HepG2 (cell line): ENCODE measurements at regions not wholly inside any gene's neighbourhood (a gene's known extent, or its start where the extent isn't known, plus 50 kb on each side); places are given as distances from the start of the nearest gene placed in this dataset.

Experiments used
- ATAC-seq: fragments of 200-7000 bp; cut with Tn5 transposase; 3 replicates; pipeline ENCODE4 v1.9.1; 2020; ENCODE audit warnings: mild to moderate bottlenecking, moderate library complexity
- BruUV-seq: library from RNA; stranded (reverse); fragments of 400-500 nt; replicated peaks from 2 replicates; lab custom pipeline; 2021; lab: Mats Ljungman, UMichigan
- CTCF ChIA-PET: fragments of 300-600 bp; formaldehyde crosslinking; extraction: SDS; loops from one replicate; lab custom pipeline; 2021; ENCODE audit warnings: low total read pairs, inconsistent platforms, low intra/inter-chr PET ratio; lab: Yijun Ruan, JAX
- POLR2A ChIA-PET: fragments of 350-600 bp; sonication (Branson Sonifier 250); formaldehyde crosslinking; loops from one replicate; lab custom pipeline; 2020; ENCODE audit warnings: antibody characterized with exemption, inconsistent platforms; lab: Yijun Ruan, JAX
- DNase-seq: peaks from one replicate; pipeline ENCODE4 v3.0.0-alpha.2; 2015; ENCODE audit warnings: low spot score
- FAIRE-seq: peaks from 3 replicates; lab custom pipeline; 2011; peaks lifted over from hg19 to GRCh38; lab: Jason Lieb, UNC
- H2AFZ ChIP-seq: one replicate; pipeline ENCODE4 v1.6.1; 2011; ENCODE audit warnings: low read length, inconsistent platforms
- H3K27ac ChIP-seq: fragments of 300-600 bp; 3 replicates; pipeline ENCODE4 v1.8.0; 2011; ENCODE audit warnings: mixed run types, mild to moderate bottlenecking, mixed read lengths, low read length, inconsistent platforms; ENCODE audit not compliant: insufficient read depth; ENCODE audit errors: extremely low read length
- H3K27me3 ChIP-seq, 2 experiments: fragments of 200-600 bp in 1 of 2; 2 replicates in 1 of 2; 3 replicates in 1 of 2; pipeline versions ENCODE4 v1.6.0 to v1.8.0; 2011; ENCODE audit warnings: low read length in 2 of 2, mild to moderate bottlenecking in 2 of 2, moderate library complexity in 2 of 2, inconsistent platforms in 1 of 2; ENCODE audit not compliant: insufficient read depth in 2 of 2, control insufficient read depth in 1 of 2
- H3K36me3 ChIP-seq, 2 experiments: fragments of 200-600 bp in 1 of 2; replicated peaks in 1 of 2; 2 replicates in 1 of 2; 3 replicates in 1 of 2; pipeline versions ENCODE4 v1.5.1 to v1.8.0; 2011; ENCODE audit warnings: low read length in 2 of 2, inconsistent platforms in 1 of 2; ENCODE audit not compliant: insufficient read depth in 2 of 2, control insufficient read depth in 1 of 2
- H3K4me1 ChIP-seq: 2 replicates; pipeline ENCODE4 v1.5.1; 2012; ENCODE audit warnings: low read length, inconsistent platforms; ENCODE audit not compliant: insufficient read depth
- H3K4me2 ChIP-seq: 2 replicates; pipeline ENCODE4 v1.6.0; 2011; ENCODE audit warnings: low read depth, low read length, inconsistent platforms
- H3K4me3 ChIP-seq, 3 experiments: fragments of 200-600 bp in 1 of 3; sonication (generic), shearing (Covaris generic) in 1 of 3; replicated peaks in 1 of 3; 2 replicates each; pipeline ENCODE4 v1.5.1; 2011 to 2016; ENCODE audit warnings: low read length in 3 of 3, inconsistent platforms in 2 of 3, low read depth in 2 of 3, mild to moderate bottlenecking in 2 of 3, control low read depth in 1 of 3, mixed read lengths in 1 of 3; ENCODE audit not compliant: insufficient read depth in 1 of 3
- H3K79me2 ChIP-seq: one replicate; pipeline ENCODE4 v1.6.1; 2011; ENCODE audit warnings: low read length, inconsistent platforms; ENCODE audit not compliant: insufficient read depth
- H3K9ac ChIP-seq: 2 replicates; pipeline ENCODE4 v1.6.0; 2011; ENCODE audit warnings: mild to moderate bottlenecking, low read depth, low read length, inconsistent platforms; ENCODE audit not compliant: insufficient read depth
- H3K9me3 ChIP-seq: 2 replicates; pipeline ENCODE4 v1.5.1; 2012; ENCODE audit warnings: mild to moderate bottlenecking, low read length
- H4K20me1 ChIP-seq: 2 replicates; pipeline ENCODE4 v1.6.0; 2011; ENCODE audit warnings: inconsistent platforms, mild to moderate bottlenecking, low read length, moderate library complexity; ENCODE audit not compliant: insufficient read depth
- BRD4 ChIP-seq: sonication (generic); formaldehyde crosslinking; IDR thresholded peaks from 2 replicates; pipeline ENCODE4 v1.4.0; 2020; ENCODE audit warnings: missing genetic modification reagents
- CREB1 ChIP-seq, 2 experiments: fragments of 450-650 bp in 1 of 2; IDR thresholded peaks; 2 replicates each; pipeline ENCODE4 v1.6.1; 2016 to 2017; ENCODE audit warnings: control low read depth in 1 of 2, mild to moderate bottlenecking in 1 of 2, missing compliant biosample characterization in 1 of 2, missing genetic modification characterization in 1 of 2
- GABPA ChIP-seq, 2 experiments: IDR thresholded peaks; 2 replicates each; pipeline ENCODE4 v1.6.1; 2011 to 2016; ENCODE audit warnings: low read depth in 2 of 2, low read length in 1 of 2, missing biosample characterization in 1 of 2, missing genetic modification characterization in 1 of 2
- HNRNPUL1 ChIP-seq: fragments of 200-400 bp; formaldehyde crosslinking; IDR thresholded peaks from 2 replicates; pipeline ENCODE4 v1.6.1; 2017; ENCODE audit warnings: low read depth, mild to moderate bottlenecking, low read length, moderate library complexity
- KLF13 ChIP-seq: sonication (generic); formaldehyde crosslinking; IDR thresholded peaks from 2 replicates; pipeline ENCODE4 v1.4.0; 2020; ENCODE audit warnings: mild to moderate bottlenecking, missing genetic modification reagents
- SIN3B ChIP-seq: fragments of 150-350 bp; IDR thresholded peaks from 2 replicates; pipeline ENCODE4 v1.6.1; 2014; ENCODE audit warnings: low read length
- SIX4 ChIP-seq: sonication (generic); formaldehyde crosslinking; IDR thresholded peaks from 2 replicates; pipeline ENCODE4 v1.4.0; 2020; ENCODE audit warnings: missing genetic modification reagents
- SOX6 ChIP-seq, 2 experiments: fragments of 450-650 bp in 1 of 2; sonication (generic) in 1 of 2; formaldehyde crosslinking in 1 of 2; IDR thresholded peaks; 2 replicates each; pipeline versions ENCODE4 v1.4.0 to v1.6.1; 2017 to 2020; ENCODE audit warnings: antibody characterized with exemption in 1 of 2, mild to moderate bottlenecking in 1 of 2, missing genetic modification reagents in 1 of 2
- STAT5B ChIP-seq: sonication (generic); formaldehyde crosslinking; IDR thresholded peaks from 2 replicates; pipeline ENCODE4 v1.4.0; 2020; ENCODE audit warnings: missing genetic modification reagents
- ZFP36 ChIP-seq: fragments of 150-350 bp; IDR thresholded peaks from 2 replicates; pipeline ENCODE4 v1.6.1; 2018; ENCODE audit warnings: borderline replicate concordance, low read length, low read depth; ENCODE audit not compliant: partially characterized antibody
- ZFYVE20 ChIP-seq: sonication (generic); formaldehyde crosslinking; IDR thresholded peaks from 2 replicates; pipeline ENCODE4 v1.8.0; 2023; ENCODE audit warnings: low read depth, mild to moderate bottlenecking, moderate library complexity, missing genetic modification reagents, borderline replicate concordance
- ZNF136 ChIP-seq: sonication (generic); formaldehyde crosslinking; IDR thresholded peaks from 2 replicates; pipeline ENCODE4 v1.8.1; 2022; ENCODE audit warnings: low read depth, mild to moderate bottlenecking, moderate library complexity, missing genetic modification reagents
- ZNF205 ChIP-seq: IDR thresholded peaks from 2 replicates; pipeline ENCODE4 v1.6.1; 2018; ENCODE audit warnings: missing biosample characterization, missing genetic modification reagents
- ZNF547 ChIP-seq: sonication (generic); formaldehyde crosslinking; IDR thresholded peaks from 2 replicates; pipeline ENCODE4 v1.5.1; 2020; ENCODE audit warnings: mild to moderate bottlenecking, missing genetic modification reagents
- ZNF747 ChIP-seq: sonication (generic); formaldehyde crosslinking; IDR thresholded peaks from 2 replicates; pipeline ENCODE4 v1.8.1; 2023; ENCODE audit warnings: missing genetic modification reagents, mild to moderate bottlenecking, borderline replicate concordance
- WGBS: methylation state at CpG from one replicate; pipeline ENCODE4 v1.1.6; 2017; ENCODE audit warnings: low lambda C conversion rate; 5-methylcytosine and 5-hydroxymethylcytosine counted together
- in situ Hi-C: cut with HindIII; loops from 2 replicates; pipeline ENCODE4 v1.10.0; 2017; ENCODE audit warnings: low pct_unique_long_range_greater_than_20kb; ENCODE audit not compliant: extremely low pct_ligation_motif_present
- intact Hi-C: fragments of 100-400 bp; cut with micrococcal nuclease; formaldehyde crosslinking; loops from one replicate; pipeline ENCODE4 v1.10.0; 2022; ENCODE audit not compliant: unreplicated experiment
- TF ChIP-seq, protein P1 (sequence below): sonication (generic); formaldehyde crosslinking; IDR thresholded peaks from 2 replicates; pipeline ENCODE4 v1.5.0; 2020; ENCODE audit warnings: mild to moderate bottlenecking, missing genetic modification reagents
- TF ChIP-seq, protein P2 (sequence below): sonication (generic); formaldehyde crosslinking; IDR thresholded peaks from 2 replicates; pipeline ENCODE4 v1.4.0; 2020; ENCODE audit warnings: missing genetic modification reagents

DNA sequence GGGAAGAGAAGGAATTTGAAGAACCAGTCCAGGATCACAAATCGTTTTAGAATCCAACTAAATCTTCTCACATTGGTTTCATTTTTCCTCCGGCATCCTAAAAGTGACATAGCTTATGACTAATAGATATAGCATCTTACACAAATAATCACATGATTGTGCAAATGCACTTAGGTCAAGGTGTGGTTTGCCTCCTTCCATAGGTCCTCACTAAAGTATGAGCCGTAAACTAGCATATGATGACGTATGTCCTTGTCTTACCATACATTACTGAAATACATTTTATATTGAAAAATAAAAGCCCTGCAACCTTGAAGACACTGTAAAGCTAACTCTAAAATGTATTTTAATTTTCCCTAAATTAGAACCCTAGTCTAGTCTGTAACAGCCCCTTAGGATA, 362.7 kb upstream of the ADAMTS16 start:
- no peaks in the 10 kb centered on the region for H3K79me2 ChIP-seq
- no peaks in the 10 kb centered on the region; a peak in 1 of 5 replicates for H3K27me3 ChIP-seq
- intact Hi-C loops (no loop called here), in situ Hi-C loops (no loop called here)
- 3% methylated on average over 4 of the region's 4 CpGs for WGBS
- no peak overlapping the region for H3K4me2 ChIP-seq
- no peaks in the 10 kb centered on the region for H3K4me1 ChIP-seq
- H3K9ac ChIP-seq = no peak overlapping the region
- CTCF ChIA-PET = no interaction called here
- H3K27ac ChIP-seq = no peak overlapping the region
- no peaks in the 10 kb centered on the region for H4K20me1 ChIP-seq
- H3K36me3 ChIP-seq = no peaks in the 10 kb centered on the region
- DNase-seq (no peak), ATAC-seq (no peak), FAIRE-seq (no peak)
- no TSS peak for BruUV-seq
- TF ChIP-seq CREB1 (IDR thresholded peaks at IDR 0.05) = peak; percentile 80
- TF ChIP-seq CREB1 (CRISPR knock-in tag; IDR thresholded peaks at IDR 0.05) = no peak
- TF ChIP-seq, protein P1, sequence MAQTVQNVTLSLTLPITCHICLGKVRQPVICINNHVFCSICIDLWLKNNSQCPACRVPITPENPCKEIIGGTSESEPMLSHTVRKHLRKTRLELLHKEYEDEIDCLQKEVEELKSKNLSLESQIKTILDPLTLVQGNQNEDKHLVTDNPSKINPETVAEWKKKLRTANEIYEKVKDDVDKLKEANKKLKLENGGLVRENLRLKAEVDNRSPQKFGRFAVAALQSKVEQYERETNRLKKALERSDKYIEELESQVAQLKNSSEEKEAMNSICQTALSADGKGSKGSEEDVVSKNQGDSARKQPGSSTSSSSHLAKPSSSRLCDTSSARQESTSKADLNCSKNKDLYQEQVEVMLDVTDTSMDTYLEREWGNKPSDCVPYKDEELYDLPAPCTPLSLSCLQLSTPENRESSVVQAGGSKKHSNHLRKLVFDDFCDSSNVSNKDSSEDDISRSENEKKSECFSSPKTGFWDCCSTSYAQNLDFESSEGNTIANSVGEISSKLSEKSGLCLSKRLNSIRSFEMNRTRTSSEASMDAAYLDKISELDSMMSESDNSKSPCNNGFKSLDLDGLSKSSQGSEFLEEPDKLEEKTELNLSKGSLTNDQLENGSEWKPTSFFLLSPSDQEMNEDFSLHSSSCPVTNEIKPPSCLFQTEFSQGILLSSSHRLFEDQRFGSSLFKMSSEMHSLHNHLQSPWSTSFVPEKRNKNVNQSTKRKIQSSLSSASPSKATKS (CRISPR knock-in tag) = no peak
- no peak for TF ChIP-seq BRD4 (CRISPR knock-in tag)
- TF ChIP-seq STAT5B (CRISPR knock-in tag) = no peak
- no peak for TF ChIP-seq ZFP36
- POLR2A ChIA-PET = no interaction called here
- no peak overlapping the region for H3K4me3 ChIP-seq
- peaks cover 5% of the 10 kb centered on the region; the same call in 1 of the 2 replicates for H3K9me3 ChIP-seq
- no peak overlapping the region for H2AFZ ChIP-seq

DNA sequence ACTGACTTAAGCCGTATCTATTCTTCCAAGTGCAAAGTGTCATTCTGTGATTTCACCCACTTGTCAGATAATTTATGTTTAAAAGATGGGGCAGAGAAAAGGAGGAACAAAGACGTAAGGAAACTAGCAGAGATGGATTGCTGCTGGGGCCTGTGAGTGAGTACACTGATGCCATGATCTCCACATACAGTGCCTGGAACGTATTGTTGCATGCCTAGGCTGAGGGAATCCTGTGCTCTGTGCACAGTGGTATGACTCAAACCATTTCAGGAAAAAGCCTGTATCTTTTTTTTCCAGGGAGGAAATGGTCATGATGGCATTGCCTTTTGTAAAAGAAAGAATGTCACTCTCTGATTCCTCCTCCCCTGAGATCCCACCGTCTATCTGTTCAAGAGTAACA, 359.5 kb upstream of the ADAMTS16 start:
- ChIA-PET POLR2A (no interaction called here), CTCF (no interaction called here)
- Histone ChIP-seq H3K27ac (no peak overlapping the region), H3K9me3 (peaks cover 33% of the 10 kb centered on the region), H3K4me1 (no peaks in the 10 kb centered on the region), H3K9ac (no peak overlapping the region), H3K79me2 (no peaks in the 10 kb centered on the region), H3K36me3 (no peaks in the 10 kb centered on the region), H3K4me2 (no peak overlapping the region), H4K20me1 (no peaks in the 10 kb centered on the region), H2AFZ (no peak overlapping the region), H3K4me3 (no peak overlapping the region), H3K27me3 (no peaks in the 10 kb centered on the region; a peak in 1 of 5 replicates)
- DNase-seq (no peak), ATAC-seq (no peak), FAIRE-seq (no peak)
- BruUV-seq = no TSS peak
- intact Hi-C loops (no loop called here), in situ Hi-C loops (no loop called here)
- WGBS = 5% methylated on average over 4 of the region's 4 CpGs
- no peak for TF ChIP-seq GABPA (IDR thresholded peaks at IDR 0.05; ENCODE audit: low read depth, low read length)
- TF ChIP-seq GABPA (CRISPR knock-in tag; IDR thresholded peaks at IDR 0.05; ENCODE audit: low read depth) = no peak
- no peak for TF ChIP-seq ZNF547 (CRISPR knock-in tag)
- no peak for TF ChIP-seq ZNF136
- no peak for TF ChIP-seq HNRNPUL1
- TF ChIP-seq ZNF747 (CRISPR knock-in tag) = no peak
- TF ChIP-seq, protein P2, sequence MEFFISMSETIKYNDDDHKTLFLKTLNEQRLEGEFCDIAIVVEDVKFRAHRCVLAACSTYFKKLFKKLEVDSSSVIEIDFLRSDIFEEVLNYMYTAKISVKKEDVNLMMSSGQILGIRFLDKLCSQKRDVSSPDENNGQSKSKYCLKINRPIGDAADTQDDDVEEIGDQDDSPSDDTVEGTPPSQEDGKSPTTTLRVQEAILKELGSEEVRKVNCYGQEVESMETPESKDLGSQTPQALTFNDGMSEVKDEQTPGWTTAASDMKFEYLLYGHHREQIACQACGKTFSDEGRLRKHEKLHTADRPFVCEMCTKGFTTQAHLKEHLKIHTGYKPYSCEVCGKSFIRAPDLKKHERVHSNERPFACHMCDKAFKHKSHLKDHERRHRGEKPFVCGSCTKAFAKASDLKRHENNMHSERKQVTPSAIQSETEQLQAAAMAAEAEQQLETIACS (CRISPR knock-in tag) = no peak
- no peak for TF ChIP-seq KLF13
- TF ChIP-seq SIX4 (CRISPR knock-in tag) = no peak
- no peak for TF ChIP-seq ZNF205 (CRISPR knock-in tag)
- no peak for TF ChIP-seq SOX6 (IDR thresholded peaks at IDR 0.05)
- TF ChIP-seq SOX6 (CRISPR knock-in tag; IDR thresholded peaks at IDR 0.05) = no peak
- TF ChIP-seq ZFYVE20 (CRISPR knock-in tag) = no peak
- no peak for TF ChIP-seq SIN3B
